ENCODE measurements at regions not wholly inside any gene's neighbourhood (a gene's known extent, or its start where the extent isn't known, plus 50 kb on each side); places are given as distances from the start of the nearest gene placed in this dataset.

GRCh38 chr14:34043627-34044372, 92.9 kb upstream of the EGLN3 start:
- DNase-seq (ENCODE audit: low spot score): no peak

- no peak for DNase-seq (ENCODE audit: low spot score)
Measured at GRCh38 chr14:34041220-34041619, 90.3 kb upstream of the EGLN3 start.

- DNase-seq (ENCODE audit: low spot score): no peak
Measured at GRCh38 chr14:34040766-34041165, 89.9 kb upstream of the EGLN3 start.

GRCh38 chr14:34039428-34040047, 88.7 kb upstream of the EGLN3 start:
- DNase-seq (ENCODE audit: low spot score): no peak

- DNase-seq (ENCODE audit: low spot score): no peak
Measured at GRCh38 chr14:34038358-34039057, 87.6 kb upstream of the EGLN3 start.

- DNase-seq (ENCODE audit: low spot score): no peak
Measured at GRCh38 chr14:34036319-34036766, 85.5 kb upstream of the EGLN3 start.

- DNase-seq (ENCODE audit: low spot score): no peak
Measured at GRCh38 chr14:34035934-34036250, 85.0 kb upstream of the EGLN3 start.

GRCh38 chr14:34035177-34035933, 84.5 kb upstream of the EGLN3 start:
- no peak for DNase-seq (ENCODE audit: low spot score)

GRCh38 chr14:34034447-34035176, 83.7 kb upstream of the EGLN3 start:
- DNase-seq (ENCODE audit: low spot score): no peak

GRCh38 chr14:34032720-34033119, 81.8 kb upstream of the EGLN3 start:
- no peak for DNase-seq (ENCODE audit: low spot score)

- DNase-seq (ENCODE audit: low spot score): peak; percentile 54
Measured at GRCh38 chr14:34030864-34031263, 80.0 kb upstream of the EGLN3 start.

GRCh38 chr14:34029921-34030334, 79.1 kb upstream of the EGLN3 start:
- no peak for DNase-seq (ENCODE audit: low spot score)

- no peak for DNase-seq (ENCODE audit: low spot score)
Measured at GRCh38 chr14:34027990-34028495, 77.2 kb upstream of the EGLN3 start.

GRCh38 chr14:34027130-34027989, 76.5 kb upstream of the EGLN3 start:
- DNase-seq (ENCODE audit: low spot score): no peak

- DNase-seq (ENCODE audit: low spot score): no peak
Measured at GRCh38 chr14:34025325-34026017, 74.6 kb upstream of the EGLN3 start.

GRCh38 chr14:34024768-34025144, 73.9 kb upstream of the EGLN3 start:
- DNase-seq (ENCODE audit: low spot score): no peak

GRCh38 chr14:34023824-34024767, 73.2 kb upstream of the EGLN3 start:
- no peak for DNase-seq (ENCODE audit: low spot score)

- DNase-seq (ENCODE audit: low spot score): no peak
Measured at GRCh38 chr14:34021096-34021495, 70.2 kb upstream of the EGLN3 start.

GRCh38 chr14:34020014-34020413, 69.1 kb upstream of the EGLN3 start:
- DNase-seq (ENCODE audit: low spot score): no peak
